Esophagus squamous epithelium (tissue), 4 donors: ENCODE measurements at regions not wholly inside any gene's neighbourhood (a gene's known extent, or its start where the extent isn't known, plus 50 kb on each side); places are given as distances from the start of the nearest gene placed in this dataset.
"Not testable (repeated sequence)": the region's sequence is repeated elsewhere in the genome, so short reads cannot be mapped to it uniquely, and the experiment has no call there.

Experiments
- POLR2A ChIP-seq, 4 donors: fragments of 450-650 bp; IDR thresholded peaks; one replicate each; pipeline ENCODE4 v1.6.1; 2017; ENCODE audit warnings: antibody characterized with exemption in 4 of 4, mild to moderate bottlenecking in 4 of 4, moderate library complexity in 3 of 4
- TF ChIP-seq, protein P1 (sequence below), 6 experiments: fragments of 450-650 bp in 4 of 6; fragments of 200-600 bp in 2 of 6; sonication (generic) in 2 of 6; IDR thresholded peaks; one replicate each; pipeline ENCODE4 v1.5.1; 2016 to 2019; ENCODE audit warnings: antibody characterized with exemption in 6 of 6, mild to moderate bottlenecking in 4 of 6, moderate library complexity in 4 of 6

- TF ChIP-seq, protein P1, sequence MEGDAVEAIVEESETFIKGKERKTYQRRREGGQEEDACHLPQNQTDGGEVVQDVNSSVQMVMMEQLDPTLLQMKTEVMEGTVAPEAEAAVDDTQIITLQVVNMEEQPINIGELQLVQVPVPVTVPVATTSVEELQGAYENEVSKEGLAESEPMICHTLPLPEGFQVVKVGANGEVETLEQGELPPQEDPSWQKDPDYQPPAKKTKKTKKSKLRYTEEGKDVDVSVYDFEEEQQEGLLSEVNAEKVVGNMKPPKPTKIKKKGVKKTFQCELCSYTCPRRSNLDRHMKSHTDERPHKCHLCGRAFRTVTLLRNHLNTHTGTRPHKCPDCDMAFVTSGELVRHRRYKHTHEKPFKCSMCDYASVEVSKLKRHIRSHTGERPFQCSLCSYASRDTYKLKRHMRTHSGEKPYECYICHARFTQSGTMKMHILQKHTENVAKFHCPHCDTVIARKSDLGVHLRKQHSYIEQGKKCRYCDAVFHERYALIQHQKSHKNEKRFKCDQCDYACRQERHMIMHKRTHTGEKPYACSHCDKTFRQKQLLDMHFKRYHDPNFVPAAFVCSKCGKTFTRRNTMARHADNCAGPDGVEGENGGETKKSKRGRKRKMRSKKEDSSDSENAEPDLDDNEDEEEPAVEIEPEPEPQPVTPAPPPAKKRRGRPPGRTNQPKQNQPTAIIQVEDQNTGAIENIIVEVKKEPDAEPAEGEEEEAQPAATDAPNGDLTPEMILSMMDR (IDR thresholded peaks at IDR 0.05) = not testable (repeated sequence)
- not testable (repeated sequence) for TF ChIP-seq POLR2A (IDR thresholded peaks at IDR 0.05)
Observed at GRCh38 chr7:32816409-32816948, 75.1 kb downstream of the KBTBD2 start.
